Loucy (cell line): ENCODE measurements at regions not wholly inside any gene's neighbourhood (a gene's known extent, or its start where the extent isn't known, plus 50 kb on each side); places are given as distances from the start of the nearest gene placed in this dataset.
A peak's percentile ranks its signal among the peaks of the same experiment; 100 is the strongest.
"Not testable (repeated sequence)": the region's sequence is repeated elsewhere in the genome, so short reads cannot be mapped to it uniquely, and the experiment has no call there.

Experiments used
- H2AFZ ChIP-seq: fragments of 200-600 bp; sonication (generic); 2 replicates; pipeline ENCODE4 v1.6.0; 2016; ENCODE audit warnings: antibody characterized with exemption, mild to moderate bottlenecking, low read length, moderate library complexity
- H3F3A ChIP-seq: fragments of 200-600 bp; 2 replicates; pipeline ENCODE4 v1.6.0; 2016; ENCODE audit warnings: antibody characterized with exemption, low read depth, mild to moderate bottlenecking
- H3K27me3 ChIP-seq: fragments of 200-600 bp; sonication (generic); 2 replicates; pipeline ENCODE4 v1.6.1; 2014; ENCODE audit warnings: low read length, mild to moderate bottlenecking; ENCODE audit not compliant: insufficient read depth, poor library complexity, severe bottlenecking
- H3K36me3 ChIP-seq: fragments of 200-600 bp; sonication (generic); 2 replicates; pipeline ENCODE4 v1.6.1; 2016; ENCODE audit warnings: low read length; ENCODE audit not compliant: insufficient read depth
- H3K4me1 ChIP-seq: fragments of 200-600 bp; sonication (generic); 2 replicates; pipeline ENCODE4 v1.5.1; 2014; ENCODE audit warnings: low read length, mild to moderate bottlenecking; ENCODE audit not compliant: insufficient read depth, poor library complexity, severe bottlenecking
- H3K4me2 ChIP-seq: fragments of 200-600 bp; sonication (generic); 2 replicates; pipeline ENCODE4 v1.6.0; 2014; ENCODE audit warnings: antibody characterized with exemption, low read length, low read depth, mild to moderate bottlenecking; ENCODE audit not compliant: poor library complexity, severe bottlenecking
- H3K4me3 ChIP-seq: fragments of 200-600 bp; sonication (generic); 2 replicates; pipeline ENCODE4 v1.5.1; 2014; ENCODE audit warnings: low read length, mild to moderate bottlenecking, mixed read lengths; ENCODE audit not compliant: poor library complexity, severe bottlenecking
- H3K79me2 ChIP-seq: fragments of 200-600 bp; sonication (generic); 2 replicates; pipeline ENCODE4 v1.6.1; 2014; ENCODE audit warnings: low read length; ENCODE audit not compliant: insufficient read depth
- H3K9ac ChIP-seq: fragments of 200-600 bp; sonication (generic); 2 replicates; pipeline ENCODE4 v1.6.0; 2014; ENCODE audit warnings: mild to moderate bottlenecking, low read depth, low read length, moderate library complexity; ENCODE audit not compliant: poor library complexity, severe bottlenecking
- H3K9me2 ChIP-seq: fragments of 200-600 bp; sonication (generic); replicated peaks from 2 replicates; pipeline ENCODE4 v1.6.1; 2016; ENCODE audit warnings: low read depth, low read length, mixed read lengths
- H3K9me3 ChIP-seq: fragments of 200-600 bp; sonication (generic); 2 replicates; pipeline ENCODE4 v1.6.1; 2014; ENCODE audit warnings: mild to moderate bottlenecking, antibody characterized with exemption, low read length, low read depth; ENCODE audit not compliant: insufficient read depth
- H4K20me1 ChIP-seq: fragments of 200-600 bp; sonication (generic); 2 replicates; pipeline ENCODE4 v1.6.0; 2014; ENCODE audit warnings: antibody characterized with exemption, low read length, mild to moderate bottlenecking; ENCODE audit not compliant: insufficient read depth, poor library complexity, severe bottlenecking
- CTCF ChIP-seq: fragments of 200-600 bp; sonication (generic); conservative IDR thresholded peaks from 2 replicates; pipeline ENCODE4 v1.5.1; 2014; ENCODE audit warnings: mild to moderate bottlenecking, antibody characterized with exemption, low read length
- EZH2phosphoT487 ChIP-seq: fragments of 200-600 bp; IDR thresholded peaks from 2 replicates; pipeline ENCODE4 v1.6.1; 2018; ENCODE audit warnings: antibody characterized with exemption, mild to moderate bottlenecking, moderate library complexity, borderline replicate concordance

- Histone ChIP-seq H3K9me2 (no peaks in the 10 kb centered on the region), H4K20me1 (no peaks in the 10 kb centered on the region), H3K9ac (no peak overlapping the region), H3K4me1 (peaks cover 13% of the 10 kb centered on the region), H2AFZ (no peak overlapping the region), H3K4me3 (no peak overlapping the region), H3K27me3 (no peaks in the 10 kb centered on the region), H3K79me2 (no peaks in the 10 kb centered on the region), H3F3A (no peaks in the 10 kb centered on the region), H3K4me2 (no peak overlapping the region), H3K36me3 (no peaks in the 10 kb centered on the region), H3K9me3 (no peaks in the 10 kb centered on the region)
- no peak for TF ChIP-seq CTCF
- no peak for TF ChIP-seq EZH2phosphoT487
These were observed 77.8 kb upstream of the ZNF281 start for GRCh38 chr1:200487650-200488049.

- Histone ChIP-seq H2AFZ (no peak overlapping the region), H3K79me2 (no peaks in the 10 kb centered on the region), H3F3A (no peaks in the 10 kb centered on the region), H3K9me2 (no peaks in the 10 kb centered on the region), H3K9ac (no peak overlapping the region), H3K9me3 (no peaks in the 10 kb centered on the region), H3K4me3 (no peak overlapping the region), H3K36me3 (no peaks in the 10 kb centered on the region), H3K4me2 (no peak overlapping the region), H3K4me1 (peaks cover 13% of the 10 kb centered on the region), H4K20me1 (no peaks in the 10 kb centered on the region), H3K27me3 (no peaks in the 10 kb centered on the region)
- TF ChIP-seq CTCF: no peak
- TF ChIP-seq EZH2phosphoT487: no peak
These were observed 76.8 kb upstream of the ZNF281 start for GRCh38 chr1:200486634-200487033.

- not testable (repeated sequence) for H3K9me2 ChIP-seq, H3K27me3 ChIP-seq, H3K9ac ChIP-seq, H3F3A ChIP-seq, H3K79me2 ChIP-seq, H3K4me3 ChIP-seq, H3K9me3 ChIP-seq, H4K20me1 ChIP-seq, H3K4me2 ChIP-seq, H3K36me3 ChIP-seq, H2AFZ ChIP-seq
- H3K4me1 ChIP-seq: peaks cover 17% of the 10 kb centered on the region
These were observed 74.7 kb upstream of the ZNF281 start for GRCh38 chr1:200484438-200484946.

GRCh38 chr1:200483491-200484143 lies 73.8 kb upstream of the ZNF281 start:
- Histone ChIP-seq H3F3A (no peaks in the 10 kb centered on the region), H3K4me2 (peak overlapping the region; percentile 45), H3K4me1 (peaks cover 17% of the 10 kb centered on the region), H4K20me1 (no peaks in the 10 kb centered on the region), H3K4me3 (peak overlapping the region; percentile 19), H3K27me3 (no peaks in the 10 kb centered on the region), H3K36me3 (no peaks in the 10 kb centered on the region), H3K9ac (no peak overlapping the region), H3K9me3 (no peaks in the 10 kb centered on the region), H3K79me2 (no peaks in the 10 kb centered on the region), H3K9me2 (no peaks in the 10 kb centered on the region), H2AFZ (0 out of 2 replicates have a peak overlapping the region, but pooled peaks have one; percentile 20)
- TF ChIP-seq CTCF (no peak), EZH2phosphoT487 (no peak)
